NCI-H82 treated with DMSO at 0.1 percent for 48 hours (cell line): ENCODE measurements at regions not wholly inside any gene's neighbourhood (a gene's known extent, or its start where the extent isn't known, plus 50 kb on each side); places are given as distances from the start of the nearest gene placed in this dataset.

ENCODE experiments used
- DNase-seq: peaks from one replicate; lab custom pipeline; 2025; ENCODE audit not compliant: unreplicated experiment; lab: John Stamatoyannopoulos, UW

DNA sequence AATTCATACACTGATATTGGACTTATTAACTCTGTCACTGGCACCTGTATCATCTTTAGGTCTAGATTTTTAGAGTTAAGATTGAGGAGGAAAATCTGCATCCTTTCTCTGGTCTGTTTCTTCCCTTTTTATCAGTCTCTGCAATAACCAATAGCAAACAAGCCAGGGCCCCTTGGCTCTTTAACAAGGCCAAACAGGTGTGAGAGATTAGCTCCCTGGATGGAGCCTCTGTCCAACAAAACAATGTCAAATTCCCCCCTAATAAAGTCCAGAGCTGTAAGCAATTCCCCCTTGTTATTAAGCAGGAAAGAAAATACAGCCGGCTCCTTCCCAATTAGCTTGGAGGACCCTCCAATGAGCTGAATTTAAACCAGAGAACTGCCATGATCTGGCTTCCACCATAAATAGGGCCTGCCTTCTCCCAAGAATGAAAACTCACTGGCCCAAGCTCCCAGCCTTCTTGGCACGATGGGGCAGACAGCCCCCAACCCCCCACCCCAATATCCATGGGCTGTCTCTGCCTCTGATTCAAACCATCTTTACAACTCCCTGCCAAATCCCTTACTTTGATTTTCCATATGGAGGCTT, 56.1 kb upstream of the SOX9 start:
- DNase-seq, result no peak

DNA sequence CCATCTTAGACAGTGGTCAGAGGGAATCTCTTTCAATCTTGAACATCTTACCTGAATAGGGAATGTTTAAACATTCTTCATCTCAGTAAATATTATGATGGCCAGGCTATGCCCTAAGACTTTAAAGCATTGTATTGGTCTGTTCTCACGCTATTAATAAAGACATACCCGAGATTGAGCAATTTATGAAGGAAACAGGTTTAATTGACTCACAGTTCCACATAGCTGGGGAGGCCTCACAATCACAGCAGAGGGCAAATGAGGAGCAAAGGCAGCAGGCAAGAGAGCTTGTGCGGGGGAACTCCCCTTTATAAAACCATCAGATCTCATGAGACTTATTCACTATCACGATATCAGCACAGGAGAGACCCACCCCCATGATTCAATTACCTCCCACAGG, 55.3 kb upstream of the SOX9 start:
- no peak for DNase-seq

DNA sequence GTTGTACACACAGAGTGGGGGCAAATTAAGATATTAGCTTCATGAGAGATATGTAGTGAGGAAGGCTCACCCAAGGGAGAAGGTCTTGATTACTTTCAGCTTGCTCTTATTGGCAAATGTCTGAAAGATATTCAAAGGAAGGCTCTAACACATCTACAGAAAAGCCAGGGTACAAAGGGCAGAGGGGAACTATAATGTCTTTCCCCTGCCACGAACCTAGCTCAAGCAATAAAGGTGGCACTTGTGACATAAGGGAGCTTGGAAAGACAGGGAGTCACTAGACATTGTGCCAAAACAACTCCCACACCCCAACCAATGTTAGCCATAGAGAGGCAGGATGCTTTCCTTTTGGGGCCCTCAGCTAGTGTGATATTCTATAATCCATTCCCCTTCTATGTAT, 52.2 kb upstream of the SOX9 start:
- DNase-seq, result no peak

DNA sequence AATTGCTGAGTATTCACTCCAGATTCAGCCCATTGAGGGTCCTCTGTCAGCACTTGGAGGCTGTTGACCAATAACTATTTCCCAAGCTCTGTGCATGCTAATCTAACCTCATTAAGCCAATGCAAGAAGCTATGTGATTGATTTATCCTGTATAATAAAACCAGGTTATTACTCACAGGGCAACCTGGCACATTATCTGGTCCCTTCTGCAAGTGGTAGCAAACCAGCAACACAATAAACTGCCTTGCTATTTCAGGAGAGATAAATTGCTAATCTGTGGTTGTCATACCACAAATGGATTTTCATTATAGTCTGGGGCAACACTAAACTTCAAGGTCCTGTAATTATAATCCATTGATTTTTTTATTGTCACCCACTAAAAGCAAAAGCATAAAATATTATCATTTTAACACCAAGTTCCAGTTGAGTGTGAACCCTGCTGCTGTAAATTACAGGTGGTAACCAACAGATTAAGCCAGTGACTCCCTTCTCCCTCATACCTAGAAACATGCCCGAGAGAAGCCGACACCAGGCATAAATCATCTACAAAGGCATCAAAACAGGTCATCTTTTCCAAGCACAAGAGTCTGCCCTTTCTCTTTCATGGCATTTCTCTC, 51.1 kb upstream of the SOX9 start:
- DNase-seq, result no peak
